ENCODE measurements at regions not wholly inside any gene's neighbourhood (a gene's known extent, or its start where the extent isn't known, plus 50 kb on each side); places are given as distances from the start of the nearest gene placed in this dataset.

DNA sequence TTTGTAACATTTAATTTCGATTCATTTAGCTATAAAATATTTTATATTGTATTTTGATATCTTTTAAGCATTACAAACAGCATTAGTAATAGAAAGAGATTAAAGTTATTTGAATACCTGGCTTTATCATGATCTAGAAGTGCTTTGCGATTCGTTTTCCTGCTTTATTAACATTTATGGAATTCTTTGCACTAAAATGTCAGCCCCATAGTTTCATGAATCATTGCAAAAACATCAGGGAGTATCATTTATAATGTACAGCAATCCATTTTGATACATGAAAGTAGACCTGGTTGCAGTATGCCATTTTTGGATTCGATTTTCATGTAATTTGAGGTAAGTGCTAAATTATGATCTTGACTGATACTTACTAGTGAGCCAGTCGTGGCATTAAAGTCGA is 108.0 kb upstream of the DPYD start:
- TF ChIP-seq, protein P1, sequence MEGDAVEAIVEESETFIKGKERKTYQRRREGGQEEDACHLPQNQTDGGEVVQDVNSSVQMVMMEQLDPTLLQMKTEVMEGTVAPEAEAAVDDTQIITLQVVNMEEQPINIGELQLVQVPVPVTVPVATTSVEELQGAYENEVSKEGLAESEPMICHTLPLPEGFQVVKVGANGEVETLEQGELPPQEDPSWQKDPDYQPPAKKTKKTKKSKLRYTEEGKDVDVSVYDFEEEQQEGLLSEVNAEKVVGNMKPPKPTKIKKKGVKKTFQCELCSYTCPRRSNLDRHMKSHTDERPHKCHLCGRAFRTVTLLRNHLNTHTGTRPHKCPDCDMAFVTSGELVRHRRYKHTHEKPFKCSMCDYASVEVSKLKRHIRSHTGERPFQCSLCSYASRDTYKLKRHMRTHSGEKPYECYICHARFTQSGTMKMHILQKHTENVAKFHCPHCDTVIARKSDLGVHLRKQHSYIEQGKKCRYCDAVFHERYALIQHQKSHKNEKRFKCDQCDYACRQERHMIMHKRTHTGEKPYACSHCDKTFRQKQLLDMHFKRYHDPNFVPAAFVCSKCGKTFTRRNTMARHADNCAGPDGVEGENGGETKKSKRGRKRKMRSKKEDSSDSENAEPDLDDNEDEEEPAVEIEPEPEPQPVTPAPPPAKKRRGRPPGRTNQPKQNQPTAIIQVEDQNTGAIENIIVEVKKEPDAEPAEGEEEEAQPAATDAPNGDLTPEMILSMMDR (IDR thresholded peaks at IDR 0.05), result no peak
- TF ChIP-seq POLR2A (IDR thresholded peaks at IDR 0.05), result no peak
